PC-9 (cell line): ENCODE measurements at regions not wholly inside any gene's neighbourhood (a gene's known extent, or its start where the extent isn't known, plus 50 kb on each side); places are given as distances from the start of the nearest gene placed in this dataset.

ENCODE experiments used
- BruUV-seq: library from RNA; stranded (reverse); fragments of 400-500 nt; replicated peaks from 2 replicates; lab custom pipeline; 2021; lab: Mats Ljungman, UMichigan
- CTCF ChIA-PET: fragments of 300-600 bp; sonication (Branson Sonifier 250); formaldehyde crosslinking; loops from one replicate; lab custom pipeline; 2022; ENCODE audit warnings: antibody characterized with exemption; lab: Charles Lee
- POLR2A ChIA-PET: fragments of 300-600 bp; sonication (Branson Sonifier 250); formaldehyde crosslinking; loops from one replicate; lab custom pipeline; 2022; ENCODE audit warnings: antibody characterized with exemption; ENCODE audit not compliant: unreplicated experiment; lab: Charles Lee
- DNase-seq, 2 experiments: peaks; one replicate each; pipeline versions ENCODE4 v3.0.0 to v3.0.0-alpha.2; 2015 to 2022; ENCODE audit warnings: mixed read lengths in 1 of 2
- H2AFZ ChIP-seq: fragments of 200-600 bp; sonication (generic); 2 replicates; pipeline ENCODE4 v1.8.1; 2017; ENCODE audit warnings: antibody characterized with exemption
- H3F3A ChIP-seq: fragments of 200-600 bp; sonication (generic); 2 replicates; pipeline ENCODE4 v1.8.1; 2017; ENCODE audit warnings: antibody characterized with exemption, mild to moderate bottlenecking, low read depth; ENCODE audit not compliant: insufficient read depth
- H3K27ac ChIP-seq: fragments of 200-600 bp; sonication (generic); 2 replicates; pipeline ENCODE4 v1.6.1; 2016; ENCODE audit warnings: mixed run types
- H3K27me3 ChIP-seq: fragments of 200-600 bp; sonication (generic); 2 replicates; pipeline ENCODE4 v1.6.1; 2016; ENCODE audit warnings: low read depth, mixed run types; ENCODE audit not compliant: insufficient read depth
- H3K36me3 ChIP-seq: fragments of 200-600 bp; sonication (generic); 2 replicates; pipeline ENCODE4 v1.6.1; 2016; ENCODE audit warnings: low read depth, mixed run types
- H3K4me1 ChIP-seq: fragments of 200-600 bp; sonication (generic); replicated peaks from 2 replicates; pipeline ENCODE4 v1.6.1; 2016; ENCODE audit warnings: mixed run types; ENCODE audit not compliant: insufficient read depth
- H3K4me2 ChIP-seq: fragments of 200-600 bp; sonication (generic); 2 replicates; pipeline ENCODE4 v1.6.1; 2017; ENCODE audit warnings: mixed run types
- H3K4me3 ChIP-seq: fragments of 200-600 bp; sonication (generic); 2 replicates; pipeline ENCODE4 v1.6.1; 2016; ENCODE audit warnings: mixed run types
- H3K79me2 ChIP-seq: fragments of 200-600 bp; sonication (generic); 2 replicates; pipeline ENCODE4 v1.6.1; 2017; ENCODE audit warnings: low read depth, mixed run types
- H3K9me2 ChIP-seq: fragments of 200-600 bp; sonication (generic); 2 replicates; pipeline ENCODE4 v1.8.1; 2017; ENCODE audit warnings: mild to moderate bottlenecking; ENCODE audit not compliant: insufficient read depth
- H3K9me3 ChIP-seq: fragments of 200-600 bp; sonication (generic); 2 replicates; pipeline ENCODE4 v1.8.1; 2016; ENCODE audit warnings: low read depth; ENCODE audit not compliant: insufficient read depth
- H4K20me1 ChIP-seq: fragments of 200-600 bp; sonication (generic); 2 replicates; pipeline ENCODE4 v1.8.1; 2017; ENCODE audit not compliant: insufficient read depth
- EZH2 ChIP-seq: fragments of 200-600 bp; sonication (generic); IDR thresholded peaks from 2 replicates; pipeline ENCODE4 v1.8.0; 2017; ENCODE audit warnings: antibody characterized with exemption, low read depth
- intact Hi-C: fragments of 100-400 bp; cut with micrococcal nuclease; formaldehyde crosslinking; loops from one replicate; pipeline ENCODE4 v1.10.0; 2022; ENCODE audit not compliant: unreplicated experiment
- TF ChIP-seq, protein P1 (sequence below): fragments of 200-600 bp; sonication (generic); conservative IDR thresholded peaks from 2 replicates; pipeline ENCODE4 v1.6.1; 2017; ENCODE audit warnings: mixed run types, antibody characterized with exemption, mild to moderate bottlenecking, moderate library complexity

DNA sequence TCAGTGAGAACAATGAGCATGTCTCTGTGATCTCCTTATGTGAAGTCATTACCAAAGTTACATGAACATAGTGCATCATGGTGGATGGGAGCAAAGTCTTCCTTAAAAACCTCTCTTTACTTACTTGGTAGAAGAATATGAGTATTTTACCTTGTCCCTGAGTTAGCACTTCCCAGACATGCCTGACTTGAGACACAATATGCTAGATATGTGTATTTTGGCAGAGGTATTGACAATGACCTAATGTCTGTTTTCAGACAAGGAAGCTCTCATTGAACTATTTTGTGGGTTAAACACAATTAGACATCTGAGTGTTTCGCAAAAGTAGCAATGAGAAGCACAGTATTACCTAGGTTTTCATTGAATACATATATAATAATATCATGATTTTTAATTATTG is 99.1 kb upstream of the MC4R start:
- no peaks in the 10 kb centered on the region for H3K79me2 ChIP-seq
- no peak overlapping the region for H3K4me2 ChIP-seq
- H4K20me1 ChIP-seq: no peaks in the 10 kb centered on the region
- H3K4me3 ChIP-seq: no peak overlapping the region
- ChIA-PET CTCF (no interaction called here), POLR2A (no interaction called here)
- BruUV-seq: no TSS peak
- H3K27ac ChIP-seq: no peak overlapping the region
- no peaks in the 10 kb centered on the region for H3F3A ChIP-seq
- no peaks in the 10 kb centered on the region for H3K27me3 ChIP-seq
- H3K9me3 ChIP-seq: no peaks in the 10 kb centered on the region; the same call in 1 of the 2 replicates
- H3K4me1 ChIP-seq: no peaks in the 10 kb centered on the region
- no peak for TF ChIP-seq EZH2
- no peak overlapping the region for H2AFZ ChIP-seq
- no peak for DNase-seq
- H3K36me3 ChIP-seq: no peaks in the 10 kb centered on the region
- intact Hi-C loops: no loop called here
- H3K9me2 ChIP-seq: no peaks in the 10 kb centered on the region

DNA sequence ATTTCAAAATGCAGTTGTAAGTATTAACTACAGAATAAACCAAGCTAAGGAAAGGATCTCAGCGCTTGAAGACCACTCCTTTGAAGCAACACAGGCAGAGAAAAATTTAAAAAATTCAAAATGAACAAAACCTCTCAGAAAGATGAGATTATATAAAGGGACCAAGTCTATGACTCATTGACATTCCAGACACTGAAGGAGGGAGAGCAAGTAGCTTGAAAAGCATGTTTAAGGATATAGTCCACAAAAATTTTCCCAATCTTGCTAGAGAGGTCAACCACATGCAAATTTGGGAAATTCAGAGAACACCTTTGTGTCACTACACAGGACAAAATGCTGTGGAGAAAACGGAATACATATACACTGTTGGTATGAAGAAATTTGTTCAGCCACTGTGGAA is 112.6 kb upstream of the MC4R start:
- Histone ChIP-seq H3K9me3 (no peaks in the 10 kb centered on the region), H3K27ac (no peak overlapping the region), H3K4me3 (no peak overlapping the region), H2AFZ (no peak overlapping the region), H3K36me3 (no peaks in the 10 kb centered on the region), H3K27me3 (no peaks in the 10 kb centered on the region), H4K20me1 (no peaks in the 10 kb centered on the region), H3K79me2 (no peaks in the 10 kb centered on the region), H3K9me2 (no peaks in the 10 kb centered on the region), H3K4me1 (no peaks in the 10 kb centered on the region), H3K4me2 (no peak overlapping the region), H3F3A (no peaks in the 10 kb centered on the region)
- POLR2A ChIA-PET: interaction anchor here (0.6 kb wide), 1 partner anchor 911 kb away, joined by 3 read pairs; no protein-coding TSS in a partner anchor
- no peak for DNase-seq
- CTCF ChIA-PET: no interaction called here
- no TSS peak for BruUV-seq
- TF ChIP-seq, protein P1, sequence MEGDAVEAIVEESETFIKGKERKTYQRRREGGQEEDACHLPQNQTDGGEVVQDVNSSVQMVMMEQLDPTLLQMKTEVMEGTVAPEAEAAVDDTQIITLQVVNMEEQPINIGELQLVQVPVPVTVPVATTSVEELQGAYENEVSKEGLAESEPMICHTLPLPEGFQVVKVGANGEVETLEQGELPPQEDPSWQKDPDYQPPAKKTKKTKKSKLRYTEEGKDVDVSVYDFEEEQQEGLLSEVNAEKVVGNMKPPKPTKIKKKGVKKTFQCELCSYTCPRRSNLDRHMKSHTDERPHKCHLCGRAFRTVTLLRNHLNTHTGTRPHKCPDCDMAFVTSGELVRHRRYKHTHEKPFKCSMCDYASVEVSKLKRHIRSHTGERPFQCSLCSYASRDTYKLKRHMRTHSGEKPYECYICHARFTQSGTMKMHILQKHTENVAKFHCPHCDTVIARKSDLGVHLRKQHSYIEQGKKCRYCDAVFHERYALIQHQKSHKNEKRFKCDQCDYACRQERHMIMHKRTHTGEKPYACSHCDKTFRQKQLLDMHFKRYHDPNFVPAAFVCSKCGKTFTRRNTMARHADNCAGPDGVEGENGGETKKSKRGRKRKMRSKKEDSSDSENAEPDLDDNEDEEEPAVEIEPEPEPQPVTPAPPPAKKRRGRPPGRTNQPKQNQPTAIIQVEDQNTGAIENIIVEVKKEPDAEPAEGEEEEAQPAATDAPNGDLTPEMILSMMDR: no peak
- no peak for TF ChIP-seq EZH2
- intact Hi-C loops: no loop called here

DNA sequence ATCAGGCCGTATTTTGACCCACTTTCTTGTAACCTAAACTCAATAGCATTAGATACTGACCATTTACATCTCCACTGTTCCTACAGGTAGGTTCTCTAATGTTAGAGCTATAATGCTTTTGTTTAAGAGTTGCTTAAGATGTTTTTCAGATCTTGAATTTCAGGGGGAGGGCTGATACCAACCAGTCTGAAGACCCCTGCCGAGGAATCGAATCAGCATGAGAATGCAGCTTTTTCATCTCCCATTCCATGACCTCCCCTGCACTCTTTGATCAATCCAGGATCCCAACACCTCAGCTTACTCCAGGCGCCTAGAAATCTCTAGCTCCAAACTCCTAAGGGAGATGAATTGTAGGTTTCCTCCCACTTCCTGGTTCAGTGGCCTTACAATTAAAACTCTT is 120.5 kb upstream of the MC4R start:
- H2AFZ ChIP-seq: no peak overlapping the region
- TF ChIP-seq EZH2: no peak
- TF ChIP-seq, protein P1: no peak
- no peaks in the 10 kb centered on the region for H3K9me2 ChIP-seq
- POLR2A ChIA-PET: no interaction called here
- H3K27me3 ChIP-seq: no peaks in the 10 kb centered on the region
- H3K9me3 ChIP-seq: no peaks in the 10 kb centered on the region
- no peaks in the 10 kb centered on the region for H3K79me2 ChIP-seq
- H3K36me3 ChIP-seq: no peaks in the 10 kb centered on the region
- H4K20me1 ChIP-seq: no peaks in the 10 kb centered on the region
- BruUV-seq: no TSS peak
- intact Hi-C loops: no loop called here
- H3F3A ChIP-seq: no peaks in the 10 kb centered on the region
- H3K4me2 ChIP-seq: no peak overlapping the region
- H3K27ac ChIP-seq: no peak overlapping the region
- no peak overlapping the region for H3K4me3 ChIP-seq
- no peaks in the 10 kb centered on the region for H3K4me1 ChIP-seq
- no peak for DNase-seq
- CTCF ChIA-PET: no interaction called here

DNA sequence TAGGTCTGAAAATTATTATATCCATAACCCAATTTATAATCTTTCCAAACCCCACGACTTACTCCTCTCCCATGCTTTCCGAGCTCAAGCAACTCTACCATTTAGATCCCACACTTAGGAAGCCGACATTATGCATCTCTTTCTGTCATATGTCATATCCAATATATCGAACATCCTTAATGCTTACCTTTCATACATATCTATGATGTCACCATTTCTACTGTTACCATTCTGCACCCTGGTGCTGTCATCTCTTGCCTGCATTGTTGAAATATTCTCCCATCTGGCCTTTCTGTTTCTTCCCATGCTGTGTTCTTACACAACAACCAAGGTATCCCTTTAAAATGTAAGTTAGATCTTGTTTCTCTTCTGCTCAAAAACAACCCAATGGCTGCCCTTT is 127.1 kb upstream of the MC4R start:
- H2AFZ ChIP-seq: no peak overlapping the region
- H3K36me3 ChIP-seq: no peaks in the 10 kb centered on the region
- no TSS peak for BruUV-seq
- H3K27ac ChIP-seq: no peak overlapping the region
- ChIA-PET CTCF (no interaction called here), POLR2A (no interaction called here)
- no peaks in the 10 kb centered on the region for H3F3A ChIP-seq
- H3K4me3 ChIP-seq: no peak overlapping the region
- H3K4me2 ChIP-seq: no peak overlapping the region
- DNase-seq: no peak
- intact Hi-C loops: no loop called here
- no peaks in the 10 kb centered on the region for H3K9me2 ChIP-seq
- no peaks in the 10 kb centered on the region for H4K20me1 ChIP-seq
- H3K27me3 ChIP-seq: no peaks in the 10 kb centered on the region
- H3K4me1 ChIP-seq: no peaks in the 10 kb centered on the region
- TF ChIP-seq EZH2: no peak
- TF ChIP-seq, protein P1: no peak
- no peaks in the 10 kb centered on the region for H3K9me3 ChIP-seq
- H3K79me2 ChIP-seq: no peaks in the 10 kb centered on the region
